T-helper 9 cell (primary cell): ENCODE measurements at regions not wholly inside any gene's neighbourhood (a gene's known extent, or its start where the extent isn't known, plus 50 kb on each side); places are given as distances from the start of the nearest gene placed in this dataset.
"Not testable (repeated sequence)": the region's sequence is repeated elsewhere in the genome, so short reads cannot be mapped to it uniquely, and the experiment has no call there.

ENCODE experiments used
- DNase-seq: peaks from one replicate; pipeline ENCODE4 v3.0.0-alpha.2; 2020

DNA sequence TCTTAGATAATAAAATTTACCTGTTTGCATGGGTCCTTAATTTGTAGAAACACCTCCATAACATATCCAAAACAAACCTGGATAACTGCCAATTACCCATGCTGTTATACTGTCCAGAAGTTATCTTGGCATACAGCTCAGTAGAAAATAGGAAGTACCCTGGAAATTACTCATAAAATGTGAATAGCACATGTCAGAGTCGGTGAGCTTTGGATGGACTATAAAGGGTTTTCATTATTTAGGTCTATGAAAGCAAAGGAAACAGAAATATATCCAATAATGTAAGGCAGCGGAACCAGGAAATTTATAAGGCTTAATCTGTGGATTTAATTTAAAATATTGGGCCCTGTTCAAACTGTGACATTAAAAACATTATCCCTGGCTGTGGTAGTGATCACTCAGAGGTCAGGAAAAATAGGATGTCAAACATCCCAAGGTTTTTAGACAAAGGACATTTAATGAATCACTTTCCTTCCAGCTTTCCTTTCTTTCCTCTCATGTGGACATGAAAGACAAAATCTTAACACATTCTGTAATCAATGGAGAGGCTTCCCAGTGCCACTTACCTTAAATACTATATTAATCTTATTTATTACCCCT lies 459.0 kb upstream of the DPH6 start:
- no peak for DNase-seq

DNA sequence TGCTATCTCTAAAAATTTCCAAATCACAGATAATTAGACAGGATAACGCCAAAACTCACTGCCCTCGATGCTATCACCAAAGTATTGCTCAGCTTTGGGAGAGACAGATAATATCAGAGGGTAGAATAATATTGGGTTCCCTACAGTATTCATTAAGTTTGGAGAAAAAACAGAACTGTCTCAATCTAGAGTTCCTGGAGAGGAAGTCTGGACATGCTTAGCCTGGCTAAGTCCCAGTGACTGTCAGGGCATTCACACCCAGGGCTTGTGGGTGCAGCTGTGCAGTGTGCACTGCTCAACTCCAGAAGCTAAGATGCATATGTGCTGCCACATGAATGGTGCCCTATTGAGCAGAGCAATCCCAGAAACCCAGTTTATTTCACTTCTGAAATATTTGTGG lies 459.6 kb upstream of the DPH6 start:
- DNase-seq = no peak

DNA sequence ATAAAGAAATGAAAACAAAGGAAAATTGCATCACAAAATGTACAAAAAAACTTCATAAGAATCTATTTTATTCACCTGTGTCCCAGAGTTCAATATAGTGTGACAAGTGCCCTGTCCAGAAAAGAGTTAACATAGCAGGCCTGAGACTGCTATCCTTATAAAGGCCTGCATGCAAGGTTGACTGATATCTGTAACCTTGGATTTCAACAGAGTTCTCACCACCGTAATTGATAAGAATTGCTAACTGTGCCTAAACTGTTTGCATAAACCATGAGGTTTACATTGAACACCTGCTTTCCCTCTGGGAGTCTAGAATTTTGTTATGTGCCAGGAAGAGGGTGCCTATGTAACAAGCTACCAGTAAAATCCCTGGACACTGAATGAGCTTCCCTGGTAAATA lies 461.7 kb upstream of the DPH6 start:
- DNase-seq = no peak

DNA sequence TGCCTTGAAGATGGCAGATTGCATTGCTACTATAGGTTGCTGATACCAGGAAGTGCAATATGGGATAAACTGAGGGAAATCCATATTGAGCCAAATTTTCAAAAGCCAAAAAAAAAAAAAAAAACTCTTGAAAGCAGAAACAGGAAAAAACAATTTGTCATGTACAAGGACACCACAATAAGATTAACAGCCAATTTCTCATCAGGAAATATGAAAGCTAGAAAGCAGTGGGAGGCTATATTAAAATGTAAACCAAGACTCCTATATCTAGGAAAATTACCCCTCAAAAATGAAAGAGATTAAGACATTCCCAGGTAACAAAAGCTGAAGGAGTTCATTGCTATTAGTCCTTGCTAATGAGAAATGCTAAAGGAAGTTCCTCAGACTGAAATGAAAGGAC lies 462.8 kb upstream of the DPH6 start:
- DNase-seq = no peak

DNA sequence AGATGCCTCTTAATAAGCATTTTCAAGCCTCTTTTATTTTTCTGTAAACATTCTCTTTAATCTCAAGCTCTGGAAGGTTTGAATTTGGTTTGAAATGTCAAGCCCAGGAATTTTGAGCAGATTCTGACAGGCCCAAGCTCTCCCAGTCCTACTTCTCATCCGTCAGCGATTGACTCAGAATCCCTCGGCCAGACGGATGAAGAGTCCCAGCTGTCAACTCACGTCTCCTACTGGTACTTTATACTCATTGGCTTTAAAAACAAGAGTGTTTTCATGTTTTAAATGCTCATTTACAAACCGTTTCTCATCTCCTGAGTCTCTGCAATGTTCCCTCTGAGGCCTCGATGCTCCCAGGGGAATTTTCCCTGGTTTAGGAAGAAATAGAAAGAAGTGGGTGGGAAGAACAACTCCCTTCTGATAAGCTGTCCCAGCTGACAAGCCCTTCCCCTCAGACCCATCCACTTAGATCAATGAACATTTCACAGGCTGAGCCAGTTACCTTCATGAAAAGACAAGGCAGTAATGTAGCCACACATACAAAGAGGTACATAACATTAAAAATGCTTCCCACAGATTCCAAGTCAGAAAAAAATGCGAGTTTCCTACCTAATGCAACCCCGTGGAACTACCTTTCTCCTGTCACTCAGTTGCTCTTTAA lies 478.2 kb upstream of the DPH6 start:
- DNase-seq = no peak

DNA sequence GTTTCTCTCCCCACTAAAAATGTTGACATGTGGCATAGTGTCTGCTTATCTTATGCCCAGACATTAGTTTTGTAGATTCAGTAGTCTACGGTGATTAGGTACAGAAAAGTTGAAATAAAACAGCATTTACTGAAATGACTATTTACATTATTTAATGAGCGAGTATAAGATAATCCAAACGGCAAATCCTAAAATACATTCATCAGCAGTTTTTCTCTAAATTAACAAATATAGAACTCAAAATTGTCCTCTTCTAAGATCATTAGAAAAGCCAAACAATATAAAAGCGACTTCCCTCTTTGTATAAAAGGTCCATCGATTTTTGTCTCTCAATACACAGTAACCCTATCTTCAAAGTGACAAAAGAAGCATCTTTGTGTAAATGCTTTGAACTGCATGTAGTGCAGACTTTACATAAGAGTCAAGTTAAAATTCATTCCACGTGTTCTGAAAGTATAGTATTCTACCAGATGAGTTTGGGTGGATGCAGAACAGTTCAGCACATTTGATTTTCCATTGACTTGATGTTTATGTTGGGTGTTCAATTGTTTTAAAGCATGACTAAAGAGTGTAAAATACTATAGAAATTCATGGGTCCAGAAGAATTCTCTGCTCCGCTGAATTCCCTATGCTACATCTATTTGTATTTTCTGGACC lies 480.8 kb upstream of the DPH6 start:
- DNase-seq = no peak

DNA sequence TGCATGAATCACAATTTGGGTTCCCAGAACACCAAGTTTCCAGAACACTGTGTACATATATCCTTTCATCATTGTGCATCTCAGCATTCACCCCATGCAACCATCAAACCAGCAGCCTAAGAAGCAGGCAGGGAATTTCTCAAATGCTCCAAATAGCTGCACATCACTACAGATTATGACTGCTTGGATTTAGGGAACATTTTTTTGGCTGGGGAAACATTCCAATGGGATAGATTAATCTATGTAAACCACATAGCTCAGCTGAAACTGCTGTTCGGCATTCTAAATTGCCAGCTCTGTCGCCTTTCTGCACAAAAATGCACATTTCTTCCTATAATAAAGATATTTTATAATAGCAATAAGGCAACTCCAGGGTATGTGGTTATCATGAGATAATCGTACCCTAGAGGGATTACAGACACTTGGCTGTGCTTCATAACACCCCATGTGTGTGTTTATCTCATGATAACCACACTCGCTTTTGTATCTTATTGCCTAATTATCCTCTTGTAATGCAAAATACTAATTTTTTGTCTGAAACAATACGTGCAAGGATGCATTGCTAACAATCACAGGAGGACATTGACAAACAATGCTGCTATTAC lies 483.7 kb upstream of the DPH6 start:
- no peak for DNase-seq

DNA sequence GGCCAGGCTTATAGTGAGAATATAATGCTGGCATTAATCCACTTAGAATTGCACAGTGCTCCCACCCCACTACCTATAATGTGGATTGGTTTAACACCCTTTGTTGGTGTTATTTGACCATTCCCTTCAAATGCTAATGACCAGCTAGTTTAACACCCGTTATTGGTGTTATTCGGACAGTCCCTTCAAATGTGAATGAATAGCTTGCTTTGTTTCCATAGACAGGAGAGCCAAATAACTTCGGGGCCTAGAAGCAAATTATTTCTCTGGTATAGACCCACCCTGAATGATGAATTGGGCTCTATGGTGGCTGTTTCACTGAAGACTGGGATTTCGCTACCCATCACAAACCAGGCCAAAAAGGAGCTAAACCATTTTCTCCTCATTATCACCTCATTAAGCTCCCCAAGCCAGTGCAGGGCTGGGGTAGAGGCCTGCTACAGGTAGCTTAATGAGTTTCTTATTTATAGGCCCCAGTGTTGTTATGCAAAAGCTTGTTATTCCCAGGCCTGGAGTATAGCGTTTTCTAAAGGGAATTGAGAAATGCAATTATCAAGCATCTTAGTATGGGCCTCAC lies 494.1 kb upstream of the DPH6 start:
- no peak for DNase-seq

DNA sequence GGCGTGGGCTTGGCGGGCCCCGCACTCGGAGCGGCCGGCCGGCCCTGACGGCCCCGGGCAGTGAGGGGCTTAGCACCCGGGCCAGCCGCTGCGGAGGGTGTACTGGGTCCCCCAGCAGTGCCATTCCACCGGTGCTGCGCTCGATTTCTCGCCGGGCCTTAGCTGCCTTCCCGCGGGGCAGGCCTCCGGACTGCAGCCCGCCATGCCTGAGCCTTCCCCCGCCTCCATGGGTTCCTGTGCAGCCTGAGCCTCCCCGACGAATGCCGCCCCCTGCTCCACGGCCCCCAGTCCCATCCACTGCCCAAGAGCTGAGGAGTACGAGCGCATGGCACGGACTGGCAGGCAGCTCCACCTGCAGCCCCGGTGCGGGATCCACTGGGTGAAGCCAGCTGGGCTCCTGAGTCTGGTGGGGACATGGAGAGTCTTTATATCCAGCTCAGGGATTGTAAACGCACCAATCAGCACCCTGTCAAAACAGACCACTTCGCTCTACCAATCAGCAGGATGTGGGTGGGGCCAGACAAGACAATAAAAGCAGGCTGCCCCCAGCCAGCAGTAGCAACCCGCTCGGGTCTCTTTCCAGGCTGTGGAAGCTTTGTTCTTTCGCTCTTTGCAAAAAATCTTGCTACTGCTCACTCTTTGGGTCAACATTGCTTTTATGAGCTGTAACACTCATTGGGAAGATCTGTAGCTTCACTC lies 501.2 kb upstream of the DPH6 start:
- not testable (repeated sequence) for DNase-seq

DNA sequence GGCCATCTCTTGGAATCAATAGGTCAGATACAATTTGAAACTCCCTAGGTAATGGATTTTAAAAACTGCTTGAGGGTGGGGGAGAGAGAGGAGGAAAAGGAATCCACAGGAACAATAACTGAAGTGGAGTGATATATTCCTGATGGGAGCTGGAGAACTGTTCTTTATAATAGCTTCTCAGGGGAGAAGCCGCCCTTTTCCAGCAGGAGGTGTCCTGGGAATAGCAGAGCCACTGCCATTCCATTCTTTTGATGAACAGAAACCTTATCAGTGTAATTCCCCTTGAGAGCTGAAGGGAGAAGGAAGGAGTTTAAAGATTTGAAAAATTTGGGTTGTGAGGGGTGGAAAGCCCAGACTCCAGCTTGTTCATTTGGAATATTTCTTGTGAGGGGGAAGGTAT lies 504.9 kb upstream of the DPH6 start:
- no peak for DNase-seq

DNA sequence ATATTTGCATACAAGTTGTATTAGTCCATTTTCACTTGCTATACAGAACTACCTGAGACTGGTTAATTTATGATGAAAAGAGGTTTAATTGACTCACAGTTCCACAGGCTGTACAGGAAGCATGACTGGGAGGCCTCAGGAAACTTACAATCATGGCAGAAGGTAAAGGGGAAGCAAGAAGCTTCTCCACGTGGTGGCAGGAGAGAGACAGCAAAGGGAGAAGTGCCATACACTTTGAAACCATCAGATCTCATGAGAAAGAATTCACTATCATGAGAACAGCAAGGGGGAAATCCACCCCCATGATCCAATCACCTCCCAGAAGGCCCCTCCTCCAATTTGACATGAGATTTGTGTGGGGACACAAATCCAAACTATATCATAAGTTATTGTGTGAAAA lies 506.7 kb upstream of the DPH6 start:
- DNase-seq = not testable (repeated sequence)

DNA sequence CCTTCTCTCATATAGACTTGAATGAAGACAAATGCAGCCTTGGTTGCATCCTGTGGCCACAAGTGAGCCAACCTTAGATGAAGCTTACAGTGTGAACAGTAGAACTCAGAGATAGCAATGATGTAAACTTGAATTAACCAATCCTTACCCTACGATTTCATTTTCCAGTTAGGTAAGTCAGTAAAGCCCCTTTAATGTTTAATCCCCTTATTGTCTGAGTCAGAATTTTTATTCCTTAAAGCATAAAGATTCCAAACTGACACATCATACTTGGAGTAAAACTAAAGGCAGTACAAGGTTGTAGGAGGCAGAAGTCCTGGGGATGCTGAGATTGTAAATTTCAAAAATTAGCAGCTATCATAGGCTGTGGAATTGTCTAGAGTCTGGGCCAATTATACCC lies 507.8 kb upstream of the DPH6 start:
- no peak for DNase-seq

DNA sequence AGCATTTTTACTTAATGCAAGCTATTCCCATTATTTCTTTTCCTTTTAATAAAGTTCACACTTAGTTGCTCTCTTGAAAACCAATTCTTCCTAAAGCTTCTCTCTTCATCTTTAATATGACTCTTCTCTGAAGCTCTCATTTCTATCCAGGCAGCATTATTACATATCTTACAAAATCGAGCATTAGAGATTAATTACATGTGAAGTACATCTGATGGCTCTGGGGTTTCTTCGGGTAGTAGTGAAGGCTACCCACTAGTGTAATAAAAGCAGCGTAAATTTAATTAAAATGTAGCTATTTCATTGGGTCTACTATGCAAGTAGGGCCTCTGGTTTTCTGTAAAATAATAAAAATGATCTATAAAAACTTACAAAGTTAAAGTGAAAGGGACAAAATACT lies 513.6 kb upstream of the DPH6 start:
- no peak for DNase-seq

DNA sequence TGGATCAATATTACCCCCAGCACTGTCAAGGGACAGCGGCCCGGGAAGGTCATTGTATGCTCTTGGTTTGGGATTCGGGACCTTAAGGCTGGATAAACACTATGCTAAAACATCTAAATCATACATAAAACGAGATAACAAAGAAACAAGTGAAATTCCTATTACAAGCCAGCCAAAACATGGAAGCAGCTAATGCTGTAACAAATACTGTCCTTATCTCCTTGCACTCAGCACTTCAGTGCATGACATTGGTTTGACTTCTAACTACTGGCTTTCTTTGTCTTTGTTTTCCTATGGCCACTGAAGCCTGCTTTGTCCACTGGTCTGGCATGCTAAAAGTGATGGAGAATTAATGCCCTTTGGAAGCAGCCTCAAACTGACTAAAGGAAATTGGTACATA lies 516.4 kb upstream of the DPH6 start:
- DNase-seq = no peak

DNA sequence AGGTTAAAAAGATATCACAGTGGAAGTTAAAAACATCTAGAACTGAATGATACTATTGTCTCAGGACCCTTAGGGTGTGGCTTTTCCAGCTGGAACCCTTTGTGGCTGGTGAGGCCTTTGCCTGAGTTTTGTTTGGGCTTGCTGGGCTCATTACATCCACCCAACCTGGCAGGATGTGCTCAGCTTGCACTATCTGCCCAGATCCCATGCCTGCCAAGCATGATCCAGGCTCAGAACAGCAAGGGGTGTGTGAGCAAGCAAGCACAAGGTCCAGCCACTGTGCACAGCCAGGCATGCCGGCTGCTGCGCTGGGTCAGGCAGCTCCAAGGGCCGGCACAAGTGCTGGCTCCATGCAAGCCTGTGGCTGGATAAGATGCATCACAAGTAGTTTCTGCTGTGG lies 512.7 kb upstream of the CDIN1 start:
- DNase-seq = no peak

DNA sequence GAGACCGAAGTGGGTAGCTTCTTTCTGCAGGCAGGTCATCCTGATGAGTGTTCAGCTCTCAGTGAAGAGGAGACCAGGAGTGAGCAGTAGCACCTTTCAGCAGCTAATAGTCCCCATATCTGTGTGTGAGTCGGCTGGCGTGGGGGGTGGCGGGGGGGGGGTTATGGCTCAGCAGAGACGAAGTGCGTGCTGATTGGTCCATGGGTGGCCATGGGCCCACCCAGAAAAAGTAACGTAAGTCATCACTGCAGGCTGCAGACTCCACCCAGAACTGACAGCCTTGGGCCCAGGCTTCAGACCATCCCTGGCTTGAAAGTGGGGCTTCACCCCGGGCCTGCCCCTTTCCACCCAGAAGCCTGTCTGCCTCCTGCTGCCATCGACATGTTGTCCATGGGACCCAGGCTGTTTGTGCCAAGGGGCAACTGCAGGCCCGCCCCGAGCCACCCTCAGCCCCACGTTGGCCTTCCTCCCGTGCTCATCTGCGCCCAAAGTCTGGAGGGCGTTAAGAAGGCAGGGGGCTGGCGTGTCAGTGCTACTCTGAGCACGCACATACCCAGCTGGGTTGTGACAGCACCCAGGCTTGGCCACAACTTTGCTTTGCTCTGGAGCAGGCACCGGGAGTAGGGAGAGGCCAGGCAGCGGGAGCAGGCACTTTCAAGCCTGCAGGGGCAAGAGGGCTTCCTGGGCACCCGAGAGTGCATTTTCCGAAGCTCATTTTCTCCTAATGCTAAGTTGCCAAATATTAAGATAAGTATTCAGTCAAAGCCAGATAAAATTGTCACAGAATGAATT lies 511.7 kb upstream of the CDIN1 start:
- DNase-seq = no peak

DNA sequence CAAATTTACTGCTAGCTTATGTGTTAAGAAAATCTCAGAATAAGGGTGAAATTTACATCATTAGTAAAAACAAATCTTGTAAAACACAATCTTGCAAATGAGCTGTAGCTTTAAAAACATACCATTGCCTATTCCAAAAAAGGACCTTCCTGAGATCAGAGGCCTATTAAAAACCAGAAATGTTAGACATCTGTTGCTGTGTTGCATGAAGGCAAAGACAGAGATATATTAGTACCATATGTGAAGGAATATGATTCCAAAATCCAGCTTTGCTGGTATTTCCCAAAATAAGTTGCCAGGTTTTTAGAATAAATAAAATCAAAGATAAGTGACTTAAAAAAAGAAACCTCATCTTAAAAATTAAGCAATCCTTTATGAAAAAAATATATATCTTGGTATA lies 504.1 kb upstream of the CDIN1 start:
- no peak for DNase-seq

DNA sequence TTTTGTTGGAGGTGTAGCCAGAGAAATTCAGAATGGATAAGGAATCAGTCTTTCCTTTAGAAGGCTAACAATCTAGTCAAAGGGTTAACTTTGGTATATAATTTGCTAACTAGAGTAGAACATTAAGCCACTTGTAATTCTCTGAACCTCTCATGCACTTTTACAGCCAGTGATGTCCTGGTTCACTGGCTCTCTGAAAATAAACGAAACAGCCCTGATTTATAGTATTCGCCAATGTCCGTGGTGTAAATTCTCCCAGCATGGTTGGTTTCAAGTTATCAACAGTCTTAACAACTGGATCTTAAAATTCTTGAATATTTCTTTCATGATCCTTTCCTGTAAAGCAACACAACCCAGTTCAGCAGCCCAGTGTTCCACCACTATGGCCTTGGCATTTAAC lies 500.4 kb upstream of the CDIN1 start:
- no peak for DNase-seq

DNA sequence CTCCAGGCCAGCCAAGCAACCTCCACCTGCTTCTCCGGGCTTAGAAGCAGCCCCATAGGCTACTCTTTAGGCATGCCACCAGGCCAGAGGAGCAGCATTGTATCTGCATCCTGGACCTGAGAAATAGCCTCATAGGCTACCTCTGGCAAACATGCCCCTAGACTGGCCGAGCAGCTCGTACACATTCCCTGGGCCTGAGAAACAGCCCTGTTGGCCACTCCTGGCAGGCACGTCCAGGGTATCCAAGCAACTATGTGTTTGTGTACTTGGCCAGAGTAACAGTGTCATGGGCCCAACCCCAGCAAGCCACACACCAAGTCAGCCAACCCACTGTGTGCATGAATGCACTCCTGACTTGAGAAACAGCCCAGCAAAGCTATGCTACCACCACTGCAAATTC lies 498.7 kb upstream of the CDIN1 start:
- no peak for DNase-seq

DNA sequence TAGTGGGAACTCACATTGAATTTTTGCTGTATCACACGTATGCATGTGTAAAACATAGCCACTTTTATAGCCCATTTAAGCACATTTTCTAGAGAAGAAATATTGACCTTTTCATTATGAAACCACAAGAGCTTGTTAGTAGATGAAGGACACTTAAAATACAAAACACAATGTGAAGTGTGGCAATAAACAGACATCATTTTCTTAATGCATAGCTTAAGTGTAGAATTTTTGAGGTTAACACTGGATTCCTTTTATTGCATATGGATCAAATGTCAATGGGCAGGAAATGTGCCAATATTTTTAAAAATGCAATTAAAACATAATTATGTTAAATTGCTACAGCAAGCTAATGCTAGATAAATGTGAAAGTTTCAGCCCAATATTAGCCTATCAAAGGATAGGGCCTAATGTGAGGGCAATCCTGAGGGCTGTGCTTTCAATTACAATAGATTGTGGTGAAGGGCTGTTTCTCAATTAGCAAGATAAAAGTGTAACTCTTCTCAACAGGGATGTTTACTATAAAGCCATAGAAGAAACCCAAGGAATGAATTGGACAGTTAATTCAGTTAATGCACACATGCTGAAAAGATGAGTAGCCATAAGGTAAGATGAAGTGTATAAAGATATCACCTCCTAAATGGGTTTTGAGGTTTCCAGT lies 489.0 kb upstream of the CDIN1 start:
- DNase-seq = no peak

DNA sequence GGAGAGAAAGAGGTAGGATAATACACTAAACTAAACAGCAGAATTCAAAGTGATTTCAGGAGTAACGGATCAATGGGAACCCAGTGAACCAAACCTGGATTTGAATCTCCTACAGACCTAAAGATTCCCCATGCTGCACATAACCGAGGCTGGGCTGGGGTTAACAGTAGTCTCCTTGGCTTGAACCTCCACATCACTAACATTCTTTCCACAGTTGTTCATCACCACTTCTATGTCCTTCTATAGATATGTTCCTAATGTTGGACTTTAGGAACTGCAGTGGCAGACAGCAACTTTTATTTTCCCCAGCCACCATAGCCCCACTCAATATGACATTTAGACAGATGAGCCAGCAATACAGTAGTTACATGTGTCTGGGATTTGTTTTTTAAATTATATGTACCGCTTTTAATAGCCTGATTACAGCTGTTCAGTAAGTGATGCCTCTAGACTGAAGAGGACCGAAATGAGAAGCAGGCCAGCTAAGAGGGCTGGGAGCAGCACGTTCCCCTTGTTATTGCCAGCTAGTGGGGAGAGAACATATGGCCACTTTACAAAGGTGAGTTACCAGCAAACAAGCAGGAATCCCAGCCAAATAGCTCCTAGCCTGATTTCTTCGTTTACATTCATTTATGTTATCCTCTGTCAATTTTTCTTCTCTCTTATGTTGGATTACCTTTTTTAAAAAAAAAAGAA lies 472.6 kb upstream of the CDIN1 start:
- no peak for DNase-seq
